ENCODE measurements at regions not wholly inside any gene's neighbourhood (a gene's known extent, or its start where the extent isn't known, plus 50 kb on each side); places are given as distances from the start of the nearest gene placed in this dataset.

GRCh38 chr2:16508490-16508851 lies 157.2 kb downstream of the CYRIA start:
- no peak for TF ChIP-seq CTCF (conservative IDR thresholded peaks at IDR 0.05 in 1 of 2, IDR thresholded peaks at IDR 0.05 in 1 of 2; ENCODE audit: extremely low read depth in 1 of 2, insufficient read depth in 1 of 2, low read depth in 1 of 2, low read length in 2 of 2)
- TF ChIP-seq EZH2 (IDR thresholded peaks at IDR 0.05; ENCODE audit: borderline replicate concordance, low read length): no peak
